ENCODE measurements at regions not wholly inside any gene's neighbourhood (a gene's known extent, or its start where the extent isn't known, plus 50 kb on each side); places are given as distances from the start of the nearest gene placed in this dataset.

DNA sequence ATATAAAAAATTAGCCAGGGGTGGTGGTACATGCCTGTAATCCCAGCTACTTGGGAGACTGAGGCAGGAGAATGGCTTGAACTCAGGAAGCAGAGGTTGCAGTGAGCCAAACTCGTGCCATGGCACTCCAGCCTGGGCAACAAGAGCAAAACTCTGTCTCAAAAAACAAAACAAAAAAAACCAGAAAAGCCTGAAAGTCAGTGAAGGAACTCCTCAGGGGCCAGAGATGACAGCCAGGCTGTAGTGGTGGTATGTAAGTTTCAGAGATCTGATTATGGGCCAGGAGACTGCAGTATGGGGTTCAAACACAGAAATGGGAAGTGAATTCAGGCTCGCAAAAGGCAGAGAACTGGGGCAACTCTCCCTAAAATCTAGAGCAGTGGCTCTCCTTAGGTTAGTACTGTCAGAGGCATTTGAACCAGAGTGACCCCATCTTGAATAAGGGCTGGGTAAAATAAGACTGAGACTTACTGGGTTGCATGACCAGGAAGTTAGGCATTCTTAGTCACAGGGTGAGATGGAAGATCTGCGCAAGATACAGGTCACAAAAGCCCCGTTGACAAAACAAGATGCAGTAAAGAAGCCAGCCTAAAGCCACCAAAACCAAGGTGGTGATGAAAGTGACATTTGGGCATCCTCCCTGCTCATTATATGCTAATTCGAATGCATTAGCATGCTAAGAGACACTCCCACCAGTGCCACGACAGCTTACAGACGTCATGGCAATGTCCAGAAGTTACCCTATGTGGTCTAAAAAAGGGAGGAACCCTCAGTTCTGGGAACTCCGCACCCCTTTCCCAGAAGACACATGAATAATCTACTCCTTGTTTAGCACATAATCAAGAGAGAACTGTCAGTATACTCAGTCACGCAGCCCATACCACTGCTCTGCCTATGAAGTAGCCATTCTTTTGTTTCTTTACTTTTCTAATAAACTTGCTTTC is 120.2 kb upstream of the XYLT1 start:
- DNase-seq (ENCODE audit: low spot score), result no peak

DNA sequence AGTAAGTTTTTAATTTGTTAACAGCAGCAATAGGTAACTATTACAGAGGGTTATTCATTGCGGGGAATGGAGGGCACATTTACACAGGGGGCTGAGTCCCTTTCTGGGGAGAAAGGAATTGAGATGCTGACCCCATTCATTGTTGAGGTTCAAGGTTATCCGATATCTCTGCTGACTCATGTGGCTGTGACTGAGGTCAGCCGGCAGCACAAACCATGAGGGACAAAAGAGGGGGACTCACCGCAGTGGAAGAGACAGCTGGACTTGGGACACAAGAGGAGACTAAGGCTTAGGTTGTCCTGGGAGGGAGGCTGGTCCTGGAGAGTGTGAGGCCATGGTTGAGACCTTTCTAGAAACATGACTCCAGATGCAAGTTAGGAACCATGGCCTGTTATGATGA is 119.1 kb upstream of the XYLT1 start:
- DNase-seq (ENCODE audit: low spot score), result no peak

DNA sequence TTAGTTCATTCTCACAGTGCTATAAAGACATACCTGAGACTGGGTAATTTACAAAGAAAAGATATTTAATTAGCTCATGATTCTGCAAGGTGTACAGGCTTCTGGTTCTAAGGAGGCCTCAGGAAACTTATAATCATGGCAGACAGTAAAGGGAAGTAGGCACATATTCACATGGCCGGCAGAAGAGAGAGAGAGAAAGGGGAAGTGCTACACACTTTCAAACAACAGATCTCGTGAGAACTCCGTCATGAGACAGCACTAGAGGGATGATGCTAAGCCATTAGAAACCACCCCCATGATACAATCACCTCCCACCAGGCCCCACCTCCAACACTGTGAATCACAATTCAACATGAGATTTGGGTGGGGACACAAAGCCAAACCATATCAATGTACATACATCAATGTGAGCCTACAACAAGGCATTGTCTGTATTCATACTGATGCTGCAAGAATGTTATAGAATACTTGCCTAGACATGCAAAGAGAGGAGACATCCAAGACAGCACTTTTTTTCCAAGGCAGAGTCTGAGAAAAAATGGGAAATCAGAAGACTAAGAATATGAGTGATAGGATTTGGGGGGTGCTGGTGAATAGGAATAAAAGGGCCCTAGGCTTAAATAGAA is 114.8 kb upstream of the XYLT1 start:
- no peak for DNase-seq (ENCODE audit: low spot score)

DNA sequence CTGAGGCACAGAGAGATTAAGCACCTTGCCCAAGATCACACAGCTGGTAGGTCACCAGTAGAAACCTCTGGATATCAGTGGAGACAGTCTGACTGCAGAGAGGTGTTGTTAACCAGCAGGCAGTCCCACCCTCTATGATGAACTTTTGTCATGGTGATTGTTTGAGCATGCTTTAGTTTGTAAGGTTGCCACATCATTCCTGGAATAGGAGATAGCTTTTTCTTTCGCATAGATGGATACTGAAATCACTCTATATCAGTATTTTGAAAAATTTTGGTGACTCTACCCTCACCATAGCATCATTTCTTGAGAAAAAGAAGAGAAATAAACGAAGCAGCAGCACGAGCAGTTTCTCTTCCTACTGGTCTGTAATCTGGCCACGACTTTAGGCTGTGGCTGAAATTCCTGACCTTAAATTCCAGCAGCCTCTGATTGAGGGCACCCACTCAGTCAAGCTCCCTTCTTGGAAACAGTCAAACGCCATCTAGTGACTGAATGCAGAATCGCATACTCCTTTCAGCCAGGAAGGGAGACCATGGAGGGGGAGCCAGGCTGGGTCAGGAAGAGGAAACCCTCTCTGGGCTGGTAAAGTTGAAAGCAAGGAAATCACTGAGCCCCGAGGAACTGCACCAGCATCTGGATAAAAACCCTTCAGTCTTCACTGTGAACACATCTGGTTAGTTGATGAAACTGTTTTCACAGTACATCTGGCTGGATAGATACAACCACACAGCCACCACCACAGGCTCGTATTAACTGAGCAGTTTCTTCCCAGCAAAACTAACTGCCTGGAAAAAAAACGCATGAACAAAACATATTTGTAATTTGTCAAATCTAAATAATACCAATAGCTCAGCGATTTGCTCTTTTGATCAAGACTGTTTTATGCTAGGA is 108.5 kb upstream of the XYLT1 start:
- peak; percentile 28 for DNase-seq (ENCODE audit: low spot score)

DNA sequence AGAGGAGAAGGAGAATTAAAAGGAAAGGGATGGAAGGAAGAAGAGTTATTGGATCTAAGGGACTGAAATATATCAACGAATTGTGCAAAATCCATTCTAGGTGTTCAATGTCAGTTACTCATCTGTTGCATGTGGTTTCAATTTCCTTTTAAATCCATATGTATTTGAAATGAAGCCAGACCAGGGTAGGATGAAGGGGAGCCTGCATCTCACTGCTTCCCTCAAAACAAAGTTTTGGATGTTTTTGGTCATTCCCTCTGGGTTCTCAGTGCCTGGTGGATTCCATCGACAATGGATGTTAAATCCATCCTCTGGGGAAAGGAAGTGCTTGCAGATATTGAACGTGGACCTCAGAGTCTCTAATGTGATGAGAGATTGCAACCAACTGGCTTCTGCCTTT is 103.5 kb upstream of the XYLT1 start:
- DNase-seq (ENCODE audit: low spot score), result no peak

DNA sequence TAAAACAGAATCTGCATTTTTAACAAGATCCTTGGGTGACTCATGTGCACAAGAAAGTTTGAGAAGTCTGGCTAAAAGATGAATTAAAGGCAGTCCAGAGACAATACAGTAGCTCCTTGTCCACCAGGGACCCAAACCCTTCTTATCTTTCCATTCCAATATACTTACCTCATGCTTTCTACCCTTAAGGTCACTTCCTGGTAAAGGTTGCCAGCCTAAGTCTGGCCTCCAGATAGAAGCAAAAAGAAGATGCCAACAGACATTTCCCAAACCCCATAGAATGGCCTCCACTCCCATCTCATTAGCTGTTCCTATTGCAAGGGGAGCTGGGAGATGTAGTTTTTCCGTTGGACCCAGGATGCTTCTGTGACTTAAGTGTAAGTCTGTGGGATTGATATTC is 101.4 kb upstream of the XYLT1 start:
- DNase-seq (ENCODE audit: low spot score), result no peak

DNA sequence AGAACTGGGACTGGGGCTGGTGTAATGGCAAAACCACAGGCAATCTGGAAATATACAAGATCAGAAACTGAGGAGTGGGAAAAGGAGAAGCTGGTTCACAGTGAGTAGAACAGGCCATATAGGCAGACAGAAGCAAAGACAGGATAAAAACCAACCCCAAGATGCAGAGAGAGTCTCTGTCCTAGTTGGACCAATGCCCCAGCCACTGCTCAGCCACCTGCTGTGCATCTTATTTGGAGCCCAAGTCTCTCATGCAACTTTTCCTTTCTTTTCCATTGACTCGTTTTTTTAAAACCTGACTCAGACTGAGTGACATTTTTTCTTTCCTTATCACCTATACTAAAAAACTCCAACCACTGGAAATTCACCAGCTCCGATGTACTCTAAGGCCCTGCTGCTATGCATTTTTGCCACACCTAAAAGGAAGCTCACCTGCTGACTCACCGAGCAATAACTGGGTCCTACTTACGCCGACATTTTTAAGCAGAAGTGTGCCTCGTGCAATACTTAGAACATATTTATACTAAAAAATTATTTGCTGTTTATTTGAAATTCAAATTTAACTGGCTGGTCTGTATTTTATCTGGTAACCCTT is 100.8 kb upstream of the XYLT1 start:
- DNase-seq (ENCODE audit: low spot score), result no peak

DNA sequence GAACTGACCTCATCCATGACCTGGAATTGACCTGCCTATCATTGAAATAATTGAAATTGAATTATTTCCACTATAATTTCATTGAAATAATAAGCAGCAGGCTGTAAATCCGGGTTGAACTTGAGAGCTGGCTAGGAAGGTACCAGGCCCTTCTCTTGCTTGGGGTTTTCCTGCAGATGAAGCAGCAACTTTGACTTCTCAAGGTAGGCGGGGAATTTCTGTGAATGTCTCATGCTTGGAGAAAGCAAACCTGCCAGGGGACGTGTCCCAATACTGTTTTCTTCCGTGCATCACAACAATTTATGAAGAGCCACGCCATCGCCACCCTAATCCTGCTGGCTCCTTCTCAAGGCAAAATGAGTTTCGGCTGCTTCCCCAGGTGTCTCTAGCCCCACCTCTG is 97.5 kb upstream of the XYLT1 start:
- no peak for DNase-seq (ENCODE audit: low spot score)

DNA sequence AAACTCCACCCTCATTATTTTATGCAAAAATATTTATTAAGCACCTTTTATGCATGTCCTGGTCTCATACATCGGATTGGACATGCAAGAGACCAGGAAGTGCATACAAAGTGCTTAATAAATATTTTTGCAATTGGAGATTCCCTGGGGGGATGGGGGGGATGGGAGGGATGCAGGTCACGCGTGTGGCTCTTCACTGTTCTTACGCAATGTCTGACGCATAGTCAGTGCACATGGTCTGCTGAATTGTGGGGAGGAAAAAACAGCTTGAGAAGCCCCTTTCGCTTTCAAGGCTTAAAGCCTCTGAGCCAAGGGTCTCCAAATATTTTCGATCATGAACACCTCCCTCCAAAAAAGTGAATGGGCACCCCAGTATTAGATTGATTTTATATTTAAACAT is 96.7 kb upstream of the XYLT1 start:
- no peak for DNase-seq (ENCODE audit: low spot score)

DNA sequence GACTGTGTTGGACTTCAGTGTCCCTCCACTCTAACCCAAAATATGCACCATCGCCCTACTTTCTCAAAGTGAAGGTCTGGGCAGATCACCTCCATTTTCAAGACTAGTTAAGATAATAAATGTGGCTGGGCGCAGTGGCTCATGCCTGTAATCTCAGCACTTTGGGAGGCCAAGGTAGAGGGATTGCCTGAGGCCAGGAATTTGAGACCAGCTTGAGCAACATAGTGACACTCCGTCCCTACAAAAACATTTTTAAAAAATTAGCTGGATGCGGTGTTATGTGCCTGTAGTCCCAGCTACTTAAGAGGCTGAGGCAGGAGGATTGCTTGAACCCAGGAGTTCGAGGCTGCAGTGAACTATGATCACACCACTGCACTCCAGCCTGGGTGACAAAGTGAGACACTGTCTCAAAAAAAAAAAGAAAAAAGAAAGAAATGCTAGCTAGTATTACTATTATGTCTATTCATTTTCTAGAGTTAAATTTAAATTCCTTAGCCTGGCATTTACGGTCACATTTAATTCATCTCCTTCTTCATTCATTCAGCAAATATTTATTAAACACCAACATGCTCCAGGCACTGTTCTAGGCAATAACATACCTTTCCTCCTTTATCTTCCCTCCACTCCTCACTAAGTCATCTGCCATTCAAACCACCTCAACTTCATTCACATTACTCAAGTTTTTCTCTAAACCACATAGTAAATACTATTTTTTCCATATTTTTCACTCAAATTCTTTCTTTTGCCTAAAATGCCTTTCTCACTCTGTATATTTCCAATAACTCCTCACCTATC is 96.1 kb upstream of the XYLT1 start:
- DNase-seq (ENCODE audit: low spot score), result no peak

DNA sequence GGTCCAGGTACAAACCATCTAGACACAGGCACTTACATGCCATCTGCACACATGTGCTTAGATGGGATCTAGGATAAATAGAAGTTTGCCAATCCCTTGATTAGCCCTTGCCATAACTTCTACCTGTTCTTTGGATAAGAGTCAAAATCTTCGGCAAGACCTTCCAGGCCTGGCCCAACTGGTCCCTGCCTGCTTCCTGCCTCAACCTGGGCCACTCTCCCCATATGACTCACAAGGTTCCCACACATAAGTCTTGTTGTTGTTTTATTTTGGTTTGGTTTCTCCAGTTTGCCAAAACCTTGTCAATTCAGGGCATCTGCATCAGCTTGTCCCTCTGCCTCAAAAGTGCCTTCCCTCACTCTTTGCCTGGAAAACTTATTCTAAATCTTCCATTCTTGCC is 95.3 kb upstream of the XYLT1 start:
- DNase-seq (ENCODE audit: low spot score), result no peak

DNA sequence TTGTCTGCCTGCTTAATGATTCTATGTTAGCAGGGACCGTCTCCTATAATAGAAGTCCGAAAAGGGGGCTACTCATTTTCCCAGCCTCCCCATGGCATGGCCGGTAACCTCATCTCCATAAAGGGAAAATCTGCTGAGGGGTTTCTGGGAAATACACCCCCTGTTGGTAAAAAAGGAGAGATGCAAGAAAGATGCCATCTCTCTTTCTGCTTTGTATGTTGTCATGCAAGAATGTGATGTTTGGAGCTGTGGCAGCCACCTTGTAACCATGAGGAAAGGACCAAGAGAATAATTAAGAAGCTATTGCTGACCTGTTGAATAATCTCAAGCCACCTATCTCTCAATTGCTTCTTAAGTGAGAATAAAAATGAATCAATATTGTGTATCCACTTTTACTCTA is 94.8 kb upstream of the XYLT1 start:
- no peak for DNase-seq (ENCODE audit: low spot score)

DNA sequence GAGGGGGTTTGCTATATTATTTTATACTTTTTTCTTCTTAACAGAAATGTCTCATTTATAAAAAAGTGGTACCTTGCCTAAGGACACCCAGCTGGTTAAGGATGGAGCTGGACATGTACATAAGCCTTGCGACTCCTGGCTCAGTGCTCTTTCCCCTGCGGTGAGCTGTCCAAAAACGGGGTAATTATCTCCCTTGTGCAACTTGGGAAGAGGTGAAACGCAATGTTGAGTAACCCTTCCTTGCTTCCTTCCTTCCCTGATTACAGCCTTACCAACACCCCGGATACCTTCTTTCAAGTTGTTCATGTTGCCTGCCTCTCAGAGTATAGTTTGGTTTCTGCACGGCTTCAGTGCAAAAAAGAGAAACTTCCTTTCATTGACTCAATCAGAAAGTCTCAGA is 94.1 kb upstream of the XYLT1 start:
- DNase-seq (ENCODE audit: low spot score), result no peak

DNA sequence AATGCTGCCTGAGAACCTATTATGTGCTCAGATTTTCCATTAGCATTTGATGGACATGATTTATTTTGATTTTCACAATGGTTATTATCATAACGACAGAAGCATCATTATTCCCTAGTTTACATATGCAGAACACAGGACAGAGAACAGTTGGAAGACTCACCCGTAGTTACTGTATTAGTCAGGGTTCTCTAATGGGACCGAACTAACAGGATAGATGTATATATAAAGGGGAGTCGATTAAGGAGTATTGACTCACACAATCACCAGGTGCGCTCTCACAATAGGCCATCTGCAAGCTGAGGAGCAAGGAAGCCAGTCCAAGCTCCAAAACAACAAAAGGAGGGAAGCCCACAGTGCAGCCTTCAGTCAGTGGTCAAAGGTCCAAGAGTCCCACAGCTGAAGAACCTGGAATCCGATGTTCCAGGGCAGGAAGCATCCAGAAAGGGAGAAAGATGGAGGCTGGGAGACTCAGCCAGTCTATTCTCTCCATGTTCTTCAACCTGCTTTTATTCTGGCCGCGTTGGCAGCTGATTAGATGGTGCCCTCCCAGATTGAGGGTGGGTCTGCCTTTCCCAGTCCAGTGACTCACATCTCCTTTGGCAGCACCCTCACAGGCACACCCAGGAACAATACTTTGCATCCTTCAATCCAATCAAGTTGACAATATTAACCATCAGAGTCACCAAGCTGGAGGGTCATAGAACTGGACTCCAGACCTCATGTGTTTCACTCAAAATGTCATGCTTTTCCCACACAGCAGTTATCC is 92.7 kb upstream of the XYLT1 start:
- DNase-seq (ENCODE audit: low spot score), result no peak

DNA sequence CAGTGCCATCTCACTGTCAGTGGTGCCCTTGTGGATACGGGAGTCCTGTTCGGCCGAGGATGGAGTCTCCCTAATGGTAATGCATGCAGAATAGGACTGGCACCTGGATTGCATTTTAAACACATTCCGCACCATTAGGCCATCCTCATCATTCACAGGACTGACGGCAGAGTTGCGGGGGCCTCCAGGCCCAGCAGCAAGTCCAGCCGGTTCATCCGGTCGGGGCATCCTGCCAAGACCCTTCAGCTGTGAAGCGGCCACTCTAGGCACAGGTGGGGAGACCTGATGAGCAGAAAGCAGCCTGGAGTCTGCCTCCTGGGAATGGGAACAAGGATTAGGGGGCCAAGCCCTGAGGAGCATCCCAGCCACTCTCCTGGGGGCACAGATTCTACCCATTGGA is 90.3 kb upstream of the XYLT1 start:
- no peak for DNase-seq (ENCODE audit: low spot score)

DNA sequence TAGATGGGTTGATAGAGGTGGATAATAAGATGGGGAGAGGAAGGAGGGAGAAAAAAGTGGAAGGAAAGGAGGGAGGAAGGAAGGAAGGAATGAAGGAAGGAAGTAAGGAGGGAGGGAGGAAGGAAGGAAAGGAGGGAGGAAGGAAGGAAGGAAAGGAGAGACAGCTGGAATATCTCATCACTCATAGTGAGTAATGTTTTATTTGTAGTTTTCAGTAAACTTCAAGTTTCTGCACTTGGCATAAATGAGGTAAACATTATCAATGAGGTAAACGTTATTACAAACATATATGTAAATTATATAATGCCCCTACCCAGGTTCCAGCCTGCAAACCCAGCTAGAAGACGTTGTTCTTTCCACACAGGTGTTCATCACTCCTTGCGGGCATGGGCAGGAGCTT is 89.8 kb upstream of the XYLT1 start:
- DNase-seq (ENCODE audit: low spot score), result no peak

DNA sequence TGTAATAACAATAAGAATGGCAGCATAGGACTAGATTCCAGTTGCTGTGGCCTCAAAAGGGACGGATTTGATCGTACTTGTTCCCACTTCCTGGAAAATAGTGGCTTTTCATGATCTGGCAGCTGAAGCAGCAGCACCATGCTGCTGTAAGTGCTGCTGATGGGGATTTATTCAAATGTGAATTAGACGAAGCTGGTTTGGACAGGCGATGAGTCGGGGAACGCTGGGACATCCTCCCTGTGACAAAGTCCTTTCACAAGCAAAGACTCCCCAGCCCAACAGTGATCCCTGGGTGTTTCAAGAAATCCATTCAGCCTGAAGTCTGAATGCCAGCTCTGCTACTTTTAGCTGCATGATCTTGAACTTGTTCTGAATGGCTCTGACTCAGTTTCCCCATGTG is 88.6 kb upstream of the XYLT1 start:
- no peak for DNase-seq (ENCODE audit: low spot score)

DNA sequence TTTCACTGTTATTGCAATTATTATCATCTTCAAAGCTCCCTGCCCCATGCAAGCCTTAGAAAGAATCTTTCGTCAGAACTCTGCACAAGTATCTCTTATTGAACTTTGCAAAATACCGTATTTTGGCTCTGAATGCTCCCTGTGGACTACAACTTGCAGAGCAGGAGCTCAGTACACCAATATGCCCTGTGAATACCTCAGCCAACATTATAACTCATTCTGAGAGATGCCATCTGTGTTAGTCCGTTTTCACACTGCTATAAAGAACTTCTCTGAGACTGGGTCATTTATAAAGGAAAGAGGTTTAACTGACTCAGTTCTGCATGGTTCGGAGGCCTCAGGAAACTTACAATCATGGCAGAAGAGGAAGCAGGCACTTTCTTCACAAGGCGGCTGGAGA is 87.2 kb upstream of the XYLT1 start:
- no peak for DNase-seq (ENCODE audit: low spot score)

DNA sequence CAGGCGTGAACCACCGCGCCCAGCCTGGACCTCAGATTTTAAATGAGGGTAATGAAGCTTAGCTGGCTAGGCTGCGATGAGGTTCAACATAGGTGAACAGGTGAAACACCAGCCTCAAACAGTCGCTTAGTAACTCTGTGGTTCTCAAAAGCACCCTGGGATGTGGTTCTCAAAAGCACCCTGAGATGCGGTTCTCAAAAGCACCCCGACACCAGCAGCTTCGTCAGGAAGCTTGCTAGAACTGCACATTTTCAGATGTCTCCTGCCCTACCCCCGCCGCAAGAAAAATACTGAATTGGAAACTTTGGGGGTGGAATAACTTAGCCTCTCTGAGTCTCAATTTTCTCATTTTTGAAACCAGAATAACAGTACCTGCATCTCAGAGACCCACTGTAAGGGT is 86.7 kb upstream of the XYLT1 start:
- DNase-seq (ENCODE audit: low spot score), result peak; percentile 26

DNA sequence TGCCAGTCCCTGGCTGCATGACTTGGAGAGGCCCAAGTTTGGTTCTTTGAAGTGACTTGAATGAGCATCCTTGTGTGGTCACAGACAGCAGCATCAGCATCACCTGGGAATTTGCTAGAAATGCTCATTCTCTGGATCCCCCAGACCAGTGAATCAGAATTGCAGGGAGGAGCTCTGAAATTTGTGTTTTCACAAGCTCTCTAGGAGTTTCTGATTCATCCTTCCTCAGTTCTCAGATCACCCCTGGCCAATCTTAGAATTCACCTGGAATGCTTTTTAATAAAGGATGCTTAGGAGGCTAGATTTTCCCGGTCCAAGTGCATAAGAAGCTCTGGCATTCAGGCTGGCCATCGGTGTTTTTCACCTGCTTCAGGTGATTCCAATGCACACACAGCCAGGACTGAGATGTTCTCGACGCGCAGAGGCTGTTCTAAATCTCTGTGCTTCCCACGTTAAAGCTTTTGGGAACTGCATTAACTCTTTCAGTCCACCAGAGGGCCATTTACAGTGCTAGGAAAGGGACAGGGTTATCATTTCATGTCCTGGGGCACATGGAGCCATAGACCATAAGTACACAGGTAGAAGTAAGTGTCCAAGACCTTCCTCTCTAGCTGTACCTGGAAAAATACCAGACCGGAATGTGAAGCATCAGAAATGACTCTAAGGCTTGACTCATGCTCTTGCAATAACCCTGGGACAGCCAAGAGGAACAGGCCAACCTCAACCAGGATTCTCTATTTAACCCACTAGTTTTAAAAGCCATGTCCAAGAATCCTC is 85.7 kb upstream of the XYLT1 start:
- no peak for DNase-seq (ENCODE audit: low spot score)

All from putamen (tissue), 1 donor.